Smooth muscle cell (in vitro differentiated cells): ENCODE measurements at regions not wholly inside any gene's neighbourhood (a gene's known extent, or its start where the extent isn't known, plus 50 kb on each side); places are given as distances from the start of the nearest gene placed in this dataset.
"Not testable (repeated sequence)": the region's sequence is repeated elsewhere in the genome, so short reads cannot be mapped to it uniquely, and the experiment has no call there.

Source experiments
- DNase-seq: peaks from one replicate; lab custom pipeline; 2025; ENCODE audit not compliant: unreplicated experiment; lab: John Stamatoyannopoulos, UW
- H2AFZ ChIP-seq: fragments of 200-600 bp; sonication (generic); 2 replicates; pipeline ENCODE4 v1.6.0; 2016; ENCODE audit warnings: antibody characterized with exemption, low read depth, mild to moderate bottlenecking
- H3F3A ChIP-seq: fragments of 200-600 bp; sonication (generic); 2 replicates; pipeline ENCODE4 v1.6.0; 2017; ENCODE audit warnings: antibody characterized with exemption, low read depth
- H3K27ac ChIP-seq: fragments of 200-600 bp; sonication (generic); 2 replicates; pipeline ENCODE4 v1.5.1; 2016; ENCODE audit warnings: low read depth, mild to moderate bottlenecking
- H3K27me3 ChIP-seq: fragments of 200-600 bp; sonication (generic); 2 replicates; pipeline ENCODE4 v1.6.1; 2016; ENCODE audit warnings: low read depth, mild to moderate bottlenecking
- H3K36me3 ChIP-seq: fragments of 200-600 bp; sonication (generic); 2 replicates; pipeline ENCODE4 v1.5.1; 2016; ENCODE audit warnings: low read depth
- H3K4me1 ChIP-seq: fragments of 200-600 bp; sonication (generic); 2 replicates; pipeline ENCODE4 v1.5.1; 2016; ENCODE audit warnings: low read depth
- H3K4me2 ChIP-seq: fragments of 200-600 bp; sonication (generic); 2 replicates; pipeline ENCODE4 v1.6.0; 2016; ENCODE audit warnings: mild to moderate bottlenecking
- H3K4me3 ChIP-seq: fragments of 200-600 bp; sonication (generic); 2 replicates; pipeline ENCODE4 v1.5.1; 2016; ENCODE audit warnings: mild to moderate bottlenecking
- H3K79me2 ChIP-seq: fragments of 200-600 bp; sonication (generic); 2 replicates; pipeline ENCODE4 v1.6.0; 2016; ENCODE audit warnings: low read depth, mild to moderate bottlenecking
- H3K9ac ChIP-seq: fragments of 200-600 bp; sonication (generic); 2 replicates; pipeline ENCODE4 v1.6.0; 2016; ENCODE audit warnings: low read depth
- H3K9me3 ChIP-seq: fragments of 200-600 bp; sonication (generic); replicated peaks from 2 replicates; pipeline ENCODE4 v1.5.1; 2016; ENCODE audit warnings: low read depth
- H4K20me1 ChIP-seq: fragments of 200-600 bp; sonication (generic); 2 replicates; pipeline ENCODE4 v1.6.0; 2016; ENCODE audit warnings: low read depth
- WGBS: methylation state at CpG from one replicate; pipeline ENCODE4 v1.1.7; 2016; ENCODE audit warnings: low lambda C conversion rate; 5-methylcytosine and 5-hydroxymethylcytosine counted together
- TF ChIP-seq, protein P1 (sequence below): fragments of 200-600 bp; sonication (generic); IDR thresholded peaks from 2 replicates; pipeline ENCODE4 v1.5.1; 2017; ENCODE audit warnings: borderline replicate concordance, mild to moderate bottlenecking, antibody characterized with exemption; ENCODE audit not compliant: insufficient read depth, poor library complexity, severe bottlenecking

DNA sequence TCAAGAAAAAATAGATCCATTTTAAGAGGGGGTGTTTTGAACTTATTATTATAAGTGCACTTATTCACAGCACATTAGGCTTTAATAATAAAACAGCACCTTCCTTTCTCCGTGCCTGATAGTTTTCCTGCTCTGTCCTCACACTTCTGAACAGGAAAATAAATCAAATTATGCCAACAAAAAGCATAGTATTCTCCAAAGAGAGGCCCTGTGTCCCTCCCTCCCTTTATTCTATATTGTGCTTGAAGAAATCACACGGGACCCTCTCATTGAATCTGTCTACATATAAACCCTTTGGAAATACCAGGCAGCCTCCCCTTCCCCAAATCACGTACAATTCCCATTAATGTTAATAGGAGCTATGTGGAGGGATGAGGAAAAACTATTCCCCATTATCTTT, 462.9 kb upstream of the NRSN1 start:
- Histone ChIP-seq H4K20me1 (no peaks in the 10 kb centered on the region), H3K4me1 (peaks cover 6% of the 10 kb centered on the region), H3K4me3 (no peak overlapping the region), H3K9ac (no peak overlapping the region), H3F3A (no peaks in the 10 kb centered on the region), H2AFZ (no peak overlapping the region), H3K36me3 (no peaks in the 10 kb centered on the region), H3K9me3 (peaks cover 4% of the 10 kb centered on the region), H3K79me2 (no peaks in the 10 kb centered on the region), H3K27me3 (no peaks in the 10 kb centered on the region), H3K27ac (no peak overlapping the region), H3K4me2 (no peak overlapping the region)
- 87% methylated on average over 3 of the region's 3 CpGs for WGBS
- TF ChIP-seq, protein P1, sequence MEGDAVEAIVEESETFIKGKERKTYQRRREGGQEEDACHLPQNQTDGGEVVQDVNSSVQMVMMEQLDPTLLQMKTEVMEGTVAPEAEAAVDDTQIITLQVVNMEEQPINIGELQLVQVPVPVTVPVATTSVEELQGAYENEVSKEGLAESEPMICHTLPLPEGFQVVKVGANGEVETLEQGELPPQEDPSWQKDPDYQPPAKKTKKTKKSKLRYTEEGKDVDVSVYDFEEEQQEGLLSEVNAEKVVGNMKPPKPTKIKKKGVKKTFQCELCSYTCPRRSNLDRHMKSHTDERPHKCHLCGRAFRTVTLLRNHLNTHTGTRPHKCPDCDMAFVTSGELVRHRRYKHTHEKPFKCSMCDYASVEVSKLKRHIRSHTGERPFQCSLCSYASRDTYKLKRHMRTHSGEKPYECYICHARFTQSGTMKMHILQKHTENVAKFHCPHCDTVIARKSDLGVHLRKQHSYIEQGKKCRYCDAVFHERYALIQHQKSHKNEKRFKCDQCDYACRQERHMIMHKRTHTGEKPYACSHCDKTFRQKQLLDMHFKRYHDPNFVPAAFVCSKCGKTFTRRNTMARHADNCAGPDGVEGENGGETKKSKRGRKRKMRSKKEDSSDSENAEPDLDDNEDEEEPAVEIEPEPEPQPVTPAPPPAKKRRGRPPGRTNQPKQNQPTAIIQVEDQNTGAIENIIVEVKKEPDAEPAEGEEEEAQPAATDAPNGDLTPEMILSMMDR = no peak
- DNase-seq = no peak

DNA sequence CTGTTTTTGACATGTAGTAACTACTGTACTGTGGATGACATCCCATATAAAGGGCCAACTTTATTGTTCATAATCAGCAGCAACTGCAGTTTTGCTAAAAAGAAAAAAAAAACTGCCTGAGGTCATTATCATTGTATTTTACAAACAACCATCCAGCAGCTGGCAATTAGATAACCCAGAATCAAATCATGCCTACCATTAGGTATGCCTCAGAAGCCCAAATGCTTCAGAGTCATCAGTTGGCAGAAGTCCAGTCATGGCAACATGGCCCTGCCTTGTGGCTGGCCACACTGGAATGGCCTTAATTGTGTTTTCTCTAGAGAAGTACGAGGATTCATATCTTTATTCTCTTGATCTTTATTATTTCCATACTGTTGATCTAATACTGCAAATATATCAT, 462.4 kb upstream of the NRSN1 start:
- Histone ChIP-seq H3F3A (no peaks in the 10 kb centered on the region), H3K4me3 (no peak overlapping the region), H3K4me1 (peaks cover 4% of the 10 kb centered on the region), H3K27ac (no peak overlapping the region), H3K27me3 (no peaks in the 10 kb centered on the region), H3K79me2 (no peaks in the 10 kb centered on the region), H2AFZ (no peak overlapping the region), H3K9ac (no peak overlapping the region), H3K9me3 (peaks cover 4% of the 10 kb centered on the region), H4K20me1 (no peaks in the 10 kb centered on the region), H3K36me3 (no peaks in the 10 kb centered on the region), H3K4me2 (no peak overlapping the region)
- no peak for DNase-seq
- TF ChIP-seq, protein P1 = no peak
- 88% methylated on average over 1 of the region's 1 CpG for WGBS

DNA sequence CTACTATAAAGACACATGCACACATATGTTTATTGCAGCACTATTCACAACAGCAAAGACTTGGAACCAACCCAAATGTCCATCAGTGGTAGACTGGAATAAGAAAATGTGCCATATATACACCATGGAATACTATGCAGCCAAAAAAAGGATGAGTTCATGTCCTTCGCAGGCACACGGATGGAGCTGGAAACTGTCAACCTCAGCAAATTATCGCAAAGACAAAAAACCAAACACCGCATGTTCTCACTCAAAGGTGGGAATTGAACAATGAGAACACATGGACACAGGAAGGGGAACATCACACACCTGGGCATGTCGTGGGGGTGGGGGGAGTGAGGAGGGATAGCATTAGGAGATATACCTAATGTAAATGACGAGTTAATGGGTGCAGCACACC, 460.1 kb upstream of the NRSN1 start:
- H3K9ac ChIP-seq, H3K4me2 ChIP-seq, H3K36me3 ChIP-seq, H2AFZ ChIP-seq, H4K20me1 ChIP-seq, H3K27me3 ChIP-seq, H3K27ac ChIP-seq, H3F3A ChIP-seq, H3K79me2 ChIP-seq, H3K4me1 ChIP-seq, H3K4me3 ChIP-seq, DNase-seq, H3K9me3 ChIP-seq: not testable (repeated sequence)
- 97% methylated on average over 6 of the region's 6 CpGs for WGBS

DNA sequence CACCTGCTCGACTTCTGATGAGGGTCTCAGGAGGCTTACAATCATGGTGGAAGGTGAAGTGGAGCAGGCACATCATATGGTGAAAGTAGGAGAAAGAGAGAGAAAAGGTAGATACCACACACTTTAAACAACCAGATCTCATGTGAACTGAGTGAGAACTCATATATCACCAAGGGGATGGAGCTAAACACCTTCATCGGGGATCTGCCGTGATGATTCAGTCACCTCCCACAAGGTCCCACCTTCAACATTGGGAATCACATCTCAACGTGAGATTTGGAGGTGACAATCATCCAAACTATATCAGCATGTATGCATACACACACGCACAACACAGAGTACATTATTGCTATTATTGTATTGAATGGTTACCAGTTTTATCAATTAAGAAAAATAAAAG, 453.3 kb upstream of the NRSN1 start:
- Histone ChIP-seq H3K27me3 (no peaks in the 10 kb centered on the region), H3K9ac (no peak overlapping the region), H2AFZ (no peak overlapping the region), H3K4me3 (no peak overlapping the region), H3K4me2 (no peak overlapping the region), H3K4me1 (no peaks in the 10 kb centered on the region), H3K9me3 (peaks cover 24% of the 10 kb centered on the region), H3K27ac (no peak overlapping the region), H3K79me2 (no peaks in the 10 kb centered on the region), H3K36me3 (no peaks in the 10 kb centered on the region), H4K20me1 (no peaks in the 10 kb centered on the region), H3F3A (no peaks in the 10 kb centered on the region)
- no peak for DNase-seq
- 83% methylated on average over 5 of the region's 5 CpGs for WGBS
- TF ChIP-seq, protein P1 = no peak
